ENCODE measurements at regions not wholly inside any gene's neighbourhood (a gene's known extent, or its start where the extent isn't known, plus 50 kb on each side); places are given as distances from the start of the nearest gene placed in this dataset.

GRCh38 chr20:60837173-60837770, 414.8 kb upstream of the CDH4 start:
- intact Hi-C loops (cut with DNase I), result no loop called here
- TF ChIP-seq POLR2A (IDR thresholded peaks at IDR 0.05) (no peak), CTCF (IDR thresholded peaks at IDR 0.05) (no peak), EP300 (IDR thresholded peaks at IDR 0.05) (no peak)
- WGBS, 3 donors, result 4 to 6% (median 4%) methylated on average over 3 of the region's 3 CpGs
- DNase-seq, result no peak
- Histone ChIP-seq H3K9me3 (no peaks in the 10 kb centered on the region), H3K27ac (no peak overlapping the region), H3K27me3 (no peaks in the 10 kb centered on the region), H3K4me1 (ENCODE audit: insufficient read depth) (no peaks in the 10 kb centered on the region), H3K4me3 (no peak overlapping the region), H3K36me3 (no peaks in the 10 kb centered on the region)

GRCh38 chr20:60838297-60838696, 413.8 kb upstream of the CDH4 start:
- DNase-seq, result no peak
- no peaks in the 10 kb centered on the region for H3K4me1 ChIP-seq (ENCODE audit: insufficient read depth)
- WGBS, 3 donors, result 68 to 79% (median 69%) methylated on average over 3 of the region's 3 CpGs
- TF ChIP-seq POLR2A (IDR thresholded peaks at IDR 0.05) (no peak), EP300 (IDR thresholded peaks at IDR 0.05) (no peak), CTCF (IDR thresholded peaks at IDR 0.05) (no peak)
- H3K9me3 ChIP-seq, result no peaks in the 10 kb centered on the region
- intact Hi-C loops (cut with DNase I), result no loop called here
- H3K36me3 ChIP-seq, result no peaks in the 10 kb centered on the region
- no peak overlapping the region for H3K27ac ChIP-seq
- no peaks in the 10 kb centered on the region for H3K27me3 ChIP-seq
- no peak overlapping the region for H3K4me3 ChIP-seq

- H3K9me3 ChIP-seq, result no peaks in the 10 kb centered on the region
- no peaks in the 10 kb centered on the region for H3K36me3 ChIP-seq
- no peaks in the 10 kb centered on the region for H3K27me3 ChIP-seq
- no peak for DNase-seq
- intact Hi-C loops (cut with DNase I), result no loop called here
- WGBS, 3 donors, result 76 to 92% (median 79%) methylated on average over 3 of the region's 3 CpGs
- TF ChIP-seq POLR2A (IDR thresholded peaks at IDR 0.05), result no peak
- no peak for TF ChIP-seq CTCF (IDR thresholded peaks at IDR 0.05)
- TF ChIP-seq EP300 (IDR thresholded peaks at IDR 0.05), result no peak
- H3K27ac ChIP-seq, result no peak overlapping the region
- no peak overlapping the region for H3K4me3 ChIP-seq
- no peaks in the 10 kb centered on the region for H3K4me1 ChIP-seq (ENCODE audit: insufficient read depth)
These were observed 411.1 kb upstream of the CDH4 start for GRCh38 chr20:60840971-60841370.

- H3K27ac ChIP-seq, result no peak overlapping the region
- DNase-seq, result no peak
These were observed 406.9 kb upstream of the CDH4 start for GRCh38 chr20:60845146-60845545.

More at GRCh38 chr20:60845146-60845545, 406.9 kb upstream of the CDH4 start:
- Histone ChIP-seq H3K36me3 (no peaks in the 10 kb centered on the region), H3K27me3 (no peaks in the 10 kb centered on the region), H3K4me3 (no peak overlapping the region), H3K4me1 (ENCODE audit: insufficient read depth) (no peaks in the 10 kb centered on the region), H3K9me3 (no peaks in the 10 kb centered on the region)
- WGBS, 3 donors, result 34 to 52% (median 38%) methylated on average over 4 of the region's 4 CpGs
- intact Hi-C loops (cut with DNase I), result no loop called here
- TF ChIP-seq POLR2A (IDR thresholded peaks at IDR 0.05), result no peak
- TF ChIP-seq CTCF (IDR thresholded peaks at IDR 0.05), result no peak
- no peak for TF ChIP-seq EP300 (IDR thresholded peaks at IDR 0.05)
